SHP77 treated with DMSO at 0.1 percent for 48 hours (cell line): ENCODE measurements at regions not wholly inside any gene's neighbourhood (a gene's known extent, or its start where the extent isn't known, plus 50 kb on each side); places are given as distances from the start of the nearest gene placed in this dataset.
"Not testable (repeated sequence)": the region's sequence is repeated elsewhere in the genome, so short reads cannot be mapped to it uniquely, and the experiment has no call there.

Experiments
- DNase-seq: peaks from one replicate; lab custom pipeline; 2025; lab: John Stamatoyannopoulos, UW

GRCh38 chr2:185265747-185266146, 472.9 kb upstream of the FSIP2 start:
- DNase-seq, result no peak

- no peak for DNase-seq
Observed at GRCh38 chr2:185268651-185269050, 470.0 kb upstream of the FSIP2 start.

GRCh38 chr2:185274718-185275484, 463.7 kb upstream of the FSIP2 start:
- no peak for DNase-seq

GRCh38 chr2:185275979-185276378, 462.6 kb upstream of the FSIP2 start:
- not testable (repeated sequence) for DNase-seq

- no peak for DNase-seq
Observed at GRCh38 chr2:185278761-185279160, 459.8 kb upstream of the FSIP2 start.

- no peak for DNase-seq
Observed at GRCh38 chr2:185279999-185280398, 458.6 kb upstream of the FSIP2 start.

- DNase-seq, result no peak
Observed at GRCh38 chr2:185284696-185285095, 453.9 kb upstream of the FSIP2 start.

GRCh38 chr2:185290012-185290411, 448.6 kb upstream of the FSIP2 start:
- DNase-seq, result not testable (repeated sequence)

- peak; percentile 62 for DNase-seq
Observed at GRCh38 chr2:185291035-185291647, 447.5 kb upstream of the FSIP2 start.

GRCh38 chr2:185299867-185300266, 438.7 kb upstream of the FSIP2 start:
- DNase-seq, result no peak

- DNase-seq, result no peak
Observed at GRCh38 chr2:185306119-185306518, 432.5 kb upstream of the FSIP2 start.

- no peak for DNase-seq
Observed at GRCh38 chr2:185316383-185316782, 422.2 kb upstream of the FSIP2 start.

GRCh38 chr2:185318271-185318724, 420.3 kb upstream of the FSIP2 start:
- DNase-seq, result no peak

GRCh38 chr2:185335879-185336278, 402.7 kb upstream of the FSIP2 start:
- DNase-seq, result no peak

GRCh38 chr2:185337033-185337432, 401.6 kb upstream of the FSIP2 start:
- DNase-seq, result no peak

- DNase-seq, result no peak
Observed at GRCh38 chr2:185338104-185338503, 400.5 kb upstream of the FSIP2 start.

GRCh38 chr2:185347445-185347844, 391.2 kb upstream of the FSIP2 start:
- no peak for DNase-seq

- DNase-seq, result no peak
Observed at GRCh38 chr2:185360776-185361175, 377.8 kb upstream of the FSIP2 start.

- no peak for DNase-seq
Observed at GRCh38 chr2:185372188-185372587, 366.4 kb upstream of the FSIP2 start.

GRCh38 chr2:185373229-185373628, 365.4 kb upstream of the FSIP2 start:
- DNase-seq, result no peak

GRCh38 chr2:185374878-185375277, 363.7 kb upstream of the FSIP2 start:
- DNase-seq, result no peak

GRCh38 chr2:185375731-185376130, 362.9 kb upstream of the FSIP2 start:
- no peak for DNase-seq

- no peak for DNase-seq
Observed at GRCh38 chr2:185381631-185382030, 357.0 kb upstream of the FSIP2 start.
